Epithelial cell of proximal tubule (primary cell): ENCODE measurements at regions not wholly inside any gene's neighbourhood (a gene's known extent, or its start where the extent isn't known, plus 50 kb on each side); places are given as distances from the start of the nearest gene placed in this dataset.

Experiments
- DNase-seq: peaks from one replicate; pipeline ENCODE4 v3.0.0-alpha.2; 2011; ENCODE audit warnings: low read depth
- H3K4me3 ChIP-seq: 2 replicates; pipeline ENCODE4 v1.5.1; 2011; ENCODE audit warnings: low read depth, mild to moderate bottlenecking, low read length
- CTCF ChIP-seq: conservative IDR thresholded peaks from 2 replicates; pipeline ENCODE4 v1.5.1; 2012; ENCODE audit warnings: low read depth, mild to moderate bottlenecking, low read length

GRCh38 chr9:29882767-29883166 lies 2309.5 kb upstream of the C9orf72 start:
- DNase-seq, result no peak
- H3K4me3 ChIP-seq, result no peak overlapping the region
- TF ChIP-seq CTCF, result no peak

DNA sequence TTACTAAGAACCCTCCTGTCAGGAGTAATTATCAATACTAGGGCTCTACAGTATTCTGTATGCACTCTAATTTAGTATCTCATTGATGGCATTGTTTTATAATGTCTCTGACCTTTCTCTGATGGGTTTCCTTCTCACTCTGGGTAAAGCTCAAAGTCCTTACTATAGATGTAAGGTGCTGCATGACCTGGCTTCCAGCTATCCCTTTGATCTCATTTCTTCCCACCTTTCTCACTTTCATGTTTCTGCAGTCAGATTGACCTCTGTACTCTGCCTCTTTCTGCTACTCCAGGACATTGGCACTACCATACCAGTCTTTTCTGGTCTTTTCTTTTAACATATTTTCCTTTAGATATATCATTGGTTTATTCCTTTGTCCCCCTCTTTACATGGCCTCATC lies 2332.8 kb upstream of the C9orf72 start:
- no peak for DNase-seq
- no peak overlapping the region for H3K4me3 ChIP-seq
- TF ChIP-seq CTCF, result no peak

DNA sequence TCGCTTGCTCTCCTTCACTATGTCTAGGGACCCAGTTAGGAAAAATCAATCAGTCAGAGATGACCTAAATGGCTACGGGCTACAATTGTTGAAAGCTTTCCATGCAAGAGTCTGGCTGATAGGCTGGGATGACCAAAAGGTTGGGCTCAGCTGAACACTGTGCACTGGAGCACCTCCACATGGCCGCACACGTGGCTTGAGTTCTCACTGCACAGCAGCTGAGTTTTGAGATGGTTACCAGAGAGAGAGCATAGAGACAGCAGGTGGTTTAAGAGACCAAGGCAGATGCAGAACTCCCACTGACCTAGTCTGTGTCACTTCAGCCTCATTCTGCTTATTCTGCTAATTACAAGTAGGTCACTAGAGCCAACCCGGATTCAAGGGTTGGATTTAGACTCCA lies 2354.8 kb upstream of the C9orf72 start:
- DNase-seq, result no peak
- TF ChIP-seq CTCF, result no peak
- H3K4me3 ChIP-seq, result no peak overlapping the region

DNA sequence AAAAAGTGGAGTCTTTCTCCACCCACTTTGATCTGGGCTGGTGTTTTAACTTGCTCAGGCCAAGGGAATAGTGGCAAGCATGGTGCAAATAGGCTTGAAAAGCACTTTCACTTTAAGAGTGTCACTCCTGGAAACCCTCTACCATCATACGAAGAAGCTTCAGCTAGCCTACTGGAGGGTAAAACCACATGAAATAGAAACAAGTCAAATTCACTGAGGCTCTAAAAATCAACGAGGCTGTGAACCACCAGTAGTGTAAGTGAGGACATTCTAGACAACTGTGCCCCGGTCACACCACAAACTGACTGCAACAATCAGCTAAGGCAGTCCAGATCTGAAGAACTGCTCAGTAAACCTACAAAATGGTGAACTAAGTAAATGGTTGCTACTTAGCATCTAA lies 2366.3 kb upstream of the C9orf72 start:
- no peak for TF ChIP-seq CTCF

DNA sequence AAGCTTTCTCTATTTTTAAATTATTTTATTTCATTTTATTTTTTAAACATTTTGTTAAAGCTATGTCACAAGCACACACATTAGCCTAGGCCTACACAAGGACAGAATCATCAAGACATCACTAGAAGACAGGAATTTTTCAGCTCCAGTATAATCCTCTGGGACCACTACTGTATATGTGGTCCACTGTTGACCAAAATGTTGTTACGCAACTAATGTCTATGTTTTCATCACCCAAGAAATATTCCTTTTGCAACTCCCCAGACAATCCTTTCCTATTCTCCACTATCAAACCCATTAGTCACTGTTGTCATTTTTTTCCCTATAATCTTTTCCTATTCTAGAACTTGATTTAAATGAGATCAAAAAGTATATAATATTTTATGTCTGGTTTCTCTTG lies 2371.7 kb upstream of the C9orf72 start:
- no peak for TF ChIP-seq CTCF
- no peak for DNase-seq
- H3K4me3 ChIP-seq, result no peak overlapping the region

More for the DNA sequence above, 2366.3 kb upstream of the C9orf72 start:
- H3K4me3 ChIP-seq, result no peak overlapping the region
- no peak for DNase-seq

DNA sequence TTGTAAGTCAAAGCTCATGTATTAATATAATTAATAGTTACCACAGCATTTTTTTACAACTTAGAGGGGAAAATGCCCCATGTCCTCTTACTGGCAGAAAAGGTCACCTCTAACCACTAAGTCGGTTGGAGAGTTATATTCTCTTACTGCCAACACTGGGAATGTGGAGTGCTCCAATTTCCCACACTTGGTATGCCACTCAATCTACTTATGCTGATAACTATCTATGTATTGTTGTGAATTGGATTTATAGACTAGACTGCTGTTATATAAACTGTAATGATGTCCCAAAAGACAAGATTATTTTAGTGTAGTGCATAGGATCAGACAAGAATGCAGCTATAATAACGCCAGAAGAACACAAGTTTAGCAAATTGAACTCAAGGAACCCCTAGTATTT lies 2385.2 kb upstream of the C9orf72 start:
- H3K4me3 ChIP-seq, result no peak overlapping the region
- no peak for DNase-seq
- TF ChIP-seq CTCF, result no peak

GRCh38 chr9:29965834-29966233 lies 2392.6 kb upstream of the C9orf72 start:
- no peak for TF ChIP-seq CTCF
- H3K4me3 ChIP-seq, result no peak overlapping the region
- no peak for DNase-seq
